Esophagus muscularis mucosa (tissue), 4 donors: ENCODE measurements at regions not wholly inside any gene's neighbourhood (a gene's known extent, or its start where the extent isn't known, plus 50 kb on each side); places are given as distances from the start of the nearest gene placed in this dataset.

Source experiments
- DNase-seq: peaks from one replicate; pipeline ENCODE4 v3.0.0-alpha.2; 2017; ENCODE audit errors: extremely low spot score
- H3K27ac ChIP-seq, 4 donors: fragments of 200-600 bp; sonication (generic); replicated peaks in 1 of 4; 1 replicate in 3 of 4; 2 replicates in 1 of 4; pipeline ENCODE4 v1.5.1; 2016 to 2019; ENCODE audit warnings: mild to moderate bottlenecking in 1 of 4
- H3K27me3 ChIP-seq, 4 donors: fragments of 200-600 bp; sonication (generic); one replicate each; pipeline versions ENCODE4 v1.5.1 to v1.6.0; 2016 to 2019
- H3K36me3 ChIP-seq, 4 donors: fragments of 200-600 bp; sonication (generic); one replicate each; pipeline ENCODE4 v1.5.1; 2016 to 2019
- H3K4me1 ChIP-seq, 4 donors: fragments of 200-600 bp; sonication (generic); one replicate each; pipeline ENCODE4 v1.5.1; 2016 to 2019
- H3K4me3 ChIP-seq, 4 donors: fragments of 200-600 bp; sonication (generic); 1 replicate in 2 of 4; 2 replicates in 2 of 4; pipeline ENCODE4 v1.5.1; 2016 to 2019; ENCODE audit warnings: mild to moderate bottlenecking in 4 of 4, moderate library complexity in 1 of 4
- H3K9me3 ChIP-seq, 4 donors: fragments of 200-600 bp; sonication (generic); 1 replicate in 3 of 4; 2 replicates in 1 of 4; pipeline ENCODE4 v1.5.1; 2016 to 2019
- EP300 ChIP-seq: sonication (generic); formaldehyde crosslinking; IDR thresholded peaks from one replicate; pipeline ENCODE4 v1.6.1; 2017; ENCODE audit warnings: antibody characterized with exemption
- POLR2A ChIP-seq: fragments of 450-650 bp; IDR thresholded peaks from one replicate; pipeline ENCODE4 v1.6.1; 2017; ENCODE audit warnings: antibody characterized with exemption, moderate library complexity, mild to moderate bottlenecking, low read depth
- POLR2AphosphoS5 ChIP-seq, 2 donors: sonication (generic); formaldehyde crosslinking; IDR thresholded peaks; one replicate each; pipeline ENCODE4 v1.6.1; 2017; ENCODE audit warnings: antibody characterized with exemption in 2 of 2
- WGBS: methylation state at CpG from one replicate; pipeline ENCODE4 v1.1.5; 2018; 5-methylcytosine and 5-hydroxymethylcytosine counted together
- intact Hi-C: fragments of 100-400 bp; cut with DNase I; formaldehyde crosslinking; loops from one replicate; pipeline ENCODE4 v1.15.1; 2023
- TF ChIP-seq, protein P1 (sequence below), 3 experiments: fragments of 200-600 bp in 2 of 3; fragments of 450-650 bp in 1 of 3; sonication (generic) in 2 of 3; IDR thresholded peaks; one replicate each; pipeline ENCODE4 v1.5.1; 2017 to 2019; ENCODE audit warnings: antibody characterized with exemption in 3 of 3, mild to moderate bottlenecking in 2 of 3, moderate library complexity in 1 of 3

DNA sequence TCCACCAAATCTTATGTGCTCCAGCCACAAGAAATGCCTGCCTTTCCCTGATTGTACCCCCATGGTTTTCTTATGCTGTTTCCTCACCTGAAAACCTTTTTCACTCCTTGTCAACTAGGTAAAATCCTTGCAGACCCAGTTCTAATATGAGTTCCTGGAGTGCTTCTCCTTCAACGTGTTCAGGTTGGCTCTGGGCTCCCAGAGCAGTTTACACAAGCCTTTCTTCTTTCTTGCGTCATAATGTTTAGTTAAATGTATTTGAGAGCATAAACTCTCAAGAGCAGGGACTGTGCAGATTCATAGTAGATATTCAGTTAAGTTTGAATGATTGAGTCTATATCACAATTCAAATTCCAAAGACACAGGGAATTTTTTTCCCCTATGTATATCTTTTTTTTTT, 484.8 kb upstream of the CCDC196 start:
- intact Hi-C loops: no loop called here
- no peaks in the 10 kb centered on the region for H3K36me3 ChIP-seq
- peaks cover 0 to 7% (median 2%) of the 10 kb centered on the region in 4 donors for H3K27me3 ChIP-seq
- no peak overlapping the region for H3K27ac ChIP-seq
- no peak overlapping the region for H3K4me3 ChIP-seq
- TF ChIP-seq, protein P1, sequence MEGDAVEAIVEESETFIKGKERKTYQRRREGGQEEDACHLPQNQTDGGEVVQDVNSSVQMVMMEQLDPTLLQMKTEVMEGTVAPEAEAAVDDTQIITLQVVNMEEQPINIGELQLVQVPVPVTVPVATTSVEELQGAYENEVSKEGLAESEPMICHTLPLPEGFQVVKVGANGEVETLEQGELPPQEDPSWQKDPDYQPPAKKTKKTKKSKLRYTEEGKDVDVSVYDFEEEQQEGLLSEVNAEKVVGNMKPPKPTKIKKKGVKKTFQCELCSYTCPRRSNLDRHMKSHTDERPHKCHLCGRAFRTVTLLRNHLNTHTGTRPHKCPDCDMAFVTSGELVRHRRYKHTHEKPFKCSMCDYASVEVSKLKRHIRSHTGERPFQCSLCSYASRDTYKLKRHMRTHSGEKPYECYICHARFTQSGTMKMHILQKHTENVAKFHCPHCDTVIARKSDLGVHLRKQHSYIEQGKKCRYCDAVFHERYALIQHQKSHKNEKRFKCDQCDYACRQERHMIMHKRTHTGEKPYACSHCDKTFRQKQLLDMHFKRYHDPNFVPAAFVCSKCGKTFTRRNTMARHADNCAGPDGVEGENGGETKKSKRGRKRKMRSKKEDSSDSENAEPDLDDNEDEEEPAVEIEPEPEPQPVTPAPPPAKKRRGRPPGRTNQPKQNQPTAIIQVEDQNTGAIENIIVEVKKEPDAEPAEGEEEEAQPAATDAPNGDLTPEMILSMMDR (IDR thresholded peaks at IDR 0.05): no peak
- no peak for TF ChIP-seq POLR2AphosphoS5 (IDR thresholded peaks at IDR 0.05)
- no peak for TF ChIP-seq POLR2A
- TF ChIP-seq EP300: no peak
- H3K9me3 ChIP-seq: peaks cover 0 to 17% (median 7%) of the 10 kb centered on the region in 4 donors
- 49% methylated on average over 2 of the region's 2 CpGs for WGBS
- DNase-seq: no peak
- H3K4me1 ChIP-seq: no peaks in the 10 kb centered on the region

DNA sequence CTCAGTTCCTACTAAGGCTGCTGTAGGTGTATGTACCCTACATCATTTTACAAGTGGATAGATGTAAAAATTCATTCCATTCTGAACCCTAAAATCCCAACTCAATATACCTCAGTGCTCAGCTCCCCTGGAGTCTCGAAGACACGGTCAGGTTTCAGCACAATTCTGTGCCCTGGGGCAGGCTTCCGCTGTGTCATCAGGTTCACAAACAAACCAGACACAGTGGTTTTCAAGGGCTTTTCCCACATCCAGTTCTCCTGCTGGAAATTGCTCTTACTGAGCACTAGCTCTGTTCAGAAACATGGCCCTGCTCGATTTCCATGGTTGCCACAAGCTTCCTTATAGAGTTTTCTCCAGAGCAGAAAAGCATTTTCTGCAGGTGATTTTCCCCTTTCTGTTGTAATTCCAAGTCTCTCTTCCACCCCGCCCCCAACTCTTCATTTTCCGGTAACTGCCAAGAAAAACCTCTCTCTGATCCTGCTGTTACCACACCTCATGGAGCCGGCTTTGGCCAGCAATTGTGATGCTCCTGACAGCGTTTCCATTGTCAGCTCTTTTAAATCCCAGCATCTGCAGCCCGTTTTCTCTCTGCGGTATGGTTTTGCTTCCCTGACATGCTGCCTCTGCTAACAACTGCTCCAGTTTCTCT, 483.0 kb upstream of the CCDC196 start:
- Histone ChIP-seq H3K27ac (no peak overlapping the region), H3K4me1 (no peaks in the 10 kb centered on the region), H3K4me3 (no peak overlapping the region), H3K36me3 (no peaks in the 10 kb centered on the region), H3K27me3 (peaks cover 0 to 7% (median 2%) of the 10 kb centered on the region in 4 donors), H3K9me3 (peaks cover 0 to 17% (median 7%) of the 10 kb centered on the region in 4 donors)
- no peak for DNase-seq
- no peak for TF ChIP-seq POLR2AphosphoS5 (IDR thresholded peaks at IDR 0.05)
- no peak for TF ChIP-seq EP300
- TF ChIP-seq, protein P1 (IDR thresholded peaks at IDR 0.05): no peak
- TF ChIP-seq POLR2A: no peak
- intact Hi-C loops: no loop called here
- WGBS: 65% methylated on average over 10 of the region's 10 CpGs

DNA sequence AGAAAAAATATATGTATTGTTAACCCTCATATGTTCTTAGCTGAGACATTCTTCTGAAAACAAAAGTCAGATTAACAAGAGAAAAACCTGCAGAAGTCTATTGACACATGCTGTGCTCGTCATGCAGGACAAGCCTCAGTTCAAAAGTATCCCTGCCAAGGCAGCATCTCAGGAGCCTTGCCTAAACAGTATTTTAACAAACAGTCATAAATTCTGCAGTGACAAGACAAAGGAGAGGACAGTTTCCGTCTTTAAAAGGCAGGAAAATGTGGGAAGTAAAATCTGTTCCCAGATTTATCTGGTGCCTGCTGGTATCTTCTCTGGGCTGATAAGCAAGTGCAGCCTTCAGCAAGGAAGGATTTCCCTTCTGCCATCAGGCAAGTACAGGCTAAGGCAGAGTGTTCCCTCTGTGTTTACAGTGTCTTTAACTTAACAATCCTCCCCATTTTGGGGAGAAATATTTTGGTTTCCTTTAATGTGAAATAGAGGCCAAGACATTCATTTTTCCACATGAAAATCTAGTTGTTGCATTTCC, 480.2 kb upstream of the CCDC196 start:
- Histone ChIP-seq H3K27ac (no peak overlapping the region), H3K4me1 (no peaks in the 10 kb centered on the region), H3K36me3 (no peaks in the 10 kb centered on the region), H3K4me3 (no peak overlapping the region), H3K9me3 (no peaks in the 10 kb centered on the region), H3K27me3 (peaks cover 0 to 7% (median 2%) of the 10 kb centered on the region in 4 donors)
- WGBS: 40% methylated on average over 2 of the region's 2 CpGs
- DNase-seq: no peak
- intact Hi-C loops: no loop called here
- TF ChIP-seq, protein P1 (IDR thresholded peaks at IDR 0.05): no peak
- TF ChIP-seq EP300 (no peak), POLR2AphosphoS5 (IDR thresholded peaks at IDR 0.05) (no peak), POLR2A (no peak)

DNA sequence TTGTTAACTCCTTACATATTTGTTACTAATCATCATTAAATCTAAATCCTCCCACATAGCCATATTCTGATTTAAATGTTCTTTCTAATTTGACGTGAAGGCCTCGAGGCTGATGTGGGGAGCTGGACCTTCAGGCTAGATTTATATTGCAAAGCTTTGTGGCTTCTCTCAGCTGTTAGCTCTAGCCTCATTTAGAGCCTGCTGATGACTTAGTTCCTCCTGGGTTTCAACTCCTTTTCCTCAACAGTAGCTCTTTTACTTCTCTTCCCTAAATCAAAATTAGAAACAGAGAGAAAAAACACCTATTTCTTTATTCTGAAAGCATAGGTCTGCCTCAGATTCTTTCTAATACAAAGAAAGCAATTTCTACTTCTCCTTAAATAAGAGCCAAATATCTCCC, 477.5 kb upstream of the CCDC196 start:
- WGBS: 67% methylated on average over 2 of the region's 2 CpGs
- Histone ChIP-seq H3K27me3 (peaks cover 0 to 2% (median 0%) of the 10 kb centered on the region in 4 donors), H3K4me3 (no peak overlapping the region), H3K27ac (no peak overlapping the region), H3K4me1 (no peaks in the 10 kb centered on the region), H3K9me3 (no peaks in the 10 kb centered on the region), H3K36me3 (no peaks in the 10 kb centered on the region)
- TF ChIP-seq, protein P1 (IDR thresholded peaks at IDR 0.05): no peak
- TF ChIP-seq EP300: no peak
- no peak for TF ChIP-seq POLR2AphosphoS5 (IDR thresholded peaks at IDR 0.05)
- TF ChIP-seq POLR2A: no peak
- no peak for DNase-seq
- intact Hi-C loops: no loop called here

DNA sequence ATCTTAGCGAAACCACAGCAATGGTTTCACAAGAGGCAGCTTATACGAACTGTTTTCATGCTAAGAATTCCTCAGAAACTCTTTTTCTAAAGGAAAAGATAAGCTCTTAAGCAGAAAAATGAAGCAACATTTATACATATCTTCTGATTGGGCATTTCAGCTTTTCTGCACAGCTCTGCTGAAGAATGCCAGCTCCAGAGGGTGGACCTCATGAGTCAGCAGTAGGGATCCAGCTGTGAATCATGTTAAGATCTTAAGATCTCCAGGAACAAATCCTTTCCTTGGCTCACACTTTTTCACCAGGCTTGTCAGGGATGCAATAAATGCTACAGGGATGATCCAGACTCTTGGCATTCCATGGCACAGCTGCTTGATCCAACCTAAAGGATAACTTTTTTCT, 477.1 kb upstream of the CCDC196 start:
- WGBS: 73% methylated on average over 2 of the region's 2 CpGs
- H3K36me3 ChIP-seq: no peaks in the 10 kb centered on the region
- no peaks in the 10 kb centered on the region for H3K9me3 ChIP-seq
- no peaks in the 10 kb centered on the region for H3K27me3 ChIP-seq
- no peak overlapping the region for H3K4me3 ChIP-seq
- TF ChIP-seq, protein P1 (IDR thresholded peaks at IDR 0.05): no peak
- no peak for TF ChIP-seq POLR2AphosphoS5 (IDR thresholded peaks at IDR 0.05)
- no peak for TF ChIP-seq POLR2A
- TF ChIP-seq EP300: no peak
- H3K27ac ChIP-seq: no peak overlapping the region
- intact Hi-C loops: no loop called here
- no peaks in the 10 kb centered on the region for H3K4me1 ChIP-seq
- DNase-seq: no peak
